Heart right ventricle (tissue), 16 donors: ENCODE measurements at regions not wholly inside any gene's neighbourhood (a gene's known extent, or its start where the extent isn't known, plus 50 kb on each side); places are given as distances from the start of the nearest gene placed in this dataset.

ENCODE experiments used
- ATAC-seq, 8 donors: fragments of 200-7000 bp; cut with Tn5 transposase; one replicate each; pipeline ENCODE4 v1.9.1; 2020; ENCODE audit warnings: mild to moderate bottlenecking in 8 of 8, moderate library complexity in 8 of 8, moderate number of reproducible peaks in 1 of 8
- DNase-seq, 2 donors: peaks; one replicate each; pipeline ENCODE4 v3.0.0-alpha.2; 2020
- H3K27ac ChIP-seq, 10 donors: fragments of 200-600 bp; sonication (generic) in 2 of 10; one replicate each; pipeline versions ENCODE4 v1.5.0 to v1.8.0; 2020 to 2022; ENCODE audit warnings: mild to moderate bottlenecking in 3 of 10
- H3K27me3 ChIP-seq, 7 donors: fragments of 200-600 bp; one replicate each; pipeline ENCODE4 v1.8.0; 2021 to 2022; ENCODE audit warnings: mild to moderate bottlenecking in 2 of 7
- H3K36me3 ChIP-seq, 9 donors: fragments of 200-600 bp; sonication (generic) in 1 of 9; one replicate each; pipeline versions ENCODE4 v1.5.0 to v1.8.0; 2020 to 2022; ENCODE audit warnings: mild to moderate bottlenecking in 2 of 9
- H3K4me1 ChIP-seq, 9 donors: fragments of 200-600 bp; sonication (generic) in 1 of 9; one replicate each; pipeline versions ENCODE4 v1.5.0 to v1.8.0; 2020 to 2022; ENCODE audit warnings: mild to moderate bottlenecking in 4 of 9
- H3K4me3 ChIP-seq, 10 donors: fragments of 200-600 bp; sonication (generic) in 2 of 10; one replicate each; pipeline versions ENCODE4 v1.5.0 to v1.8.0; 2020 to 2022; ENCODE audit warnings: mild to moderate bottlenecking in 7 of 10, moderate library complexity in 2 of 10
- H3K9me3 ChIP-seq, 11 donors: fragments of 200-600 bp in 10 of 11; sonication (generic) in 2 of 11; one replicate each; pipeline versions ENCODE4 v1.5.0 to v1.8.0; 2013 to 2022; ENCODE audit warnings: mild to moderate bottlenecking in 2 of 11, control low read depth in 1 of 11, moderate library complexity in 1 of 11
- CTCF ChIP-seq, 9 donors: fragments of 200-600 bp; sonication (generic) in 2 of 9; IDR thresholded peaks; one replicate each; pipeline versions ENCODE4 v1.5.0 to v1.8.0; 2021 to 2022; ENCODE audit warnings: antibody characterized with exemption in 9 of 9, mild to moderate bottlenecking in 5 of 9, moderate library complexity in 1 of 9
- WGBS, 2 donors: extraction: QIAGEN DNeasy Blood & Tissue Kit; methylation state at CpG; one replicate each; pipeline ENCODE4 v1.1.7; 2013; ENCODE audit warnings: inconsistent platforms in 1 of 2; 5-methylcytosine and 5-hydroxymethylcytosine counted together
- intact Hi-C, 10 donors: fragments of 100-400 bp; cut with DNase I; formaldehyde crosslinking; loops; one replicate each; pipeline versions ENCODE4 v1.11.1 to v1.14.2; 2022
- donor health status: Arrhythmogenic right ventricular cardiomyopathy.
- donor health status: ischemic (EF 13 %, LVEDD 7.1; RV severe dilation, severe dysfunction).
- donor health status: healthy with polysubstance abuse.
- donor health status: DM: no; HTN: yes; CAD: no.
- donor health status: DM: no; HTN: no; CAD: no.
- donor health status: ischemic (EF 25% LVEDD 6.9; RV normal size, moderate dysfunction).
- donor health status: ischemic (EF 25% LVEDD 5.7; RV mildly dilated, moderate dysfunction).
- donor health status: healthy.
- donor health status: DM: yes; HTN: yes; CAD: no.
- donor health status: Ischemic cardiomyopathy.
- donor health status: ischemic (EF 35%, LVEDD 5.7; RV mildly dilated, moderate dysfunction).
- donor health status: nonischemic (EF 11% LVEDD 7.7; RV severe dilation, severe dysfunction).
- donor health status: DM: yes; HTN: yes; CAD: no.
- donor health status: PGD.
- donor health status: ischemic (EF 29% LVEDD 5.4; RV normal size, mild dysfunction).
- donor health status: nonischemic (EF 23%, LVEDD 6.1; RV moderate dilation, normal function).

DNA sequence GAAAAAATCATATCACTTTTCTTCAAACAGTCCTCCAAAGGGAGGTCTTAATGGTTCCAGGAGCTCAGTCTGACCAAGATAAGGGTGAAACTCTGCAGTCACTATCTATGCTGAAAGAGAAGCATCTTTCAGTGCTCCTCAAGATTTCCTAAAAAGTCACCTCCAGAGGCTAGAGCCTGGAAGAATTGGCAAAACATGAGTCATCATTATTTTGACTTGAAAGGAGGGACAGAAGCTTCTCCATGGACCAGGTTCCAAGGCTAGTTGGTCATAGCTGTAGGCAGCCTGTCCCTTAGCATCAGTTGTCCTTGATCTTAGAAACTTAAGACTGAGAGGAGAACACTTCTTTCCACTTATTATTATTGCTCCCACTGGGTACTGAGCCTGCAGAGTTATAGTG lies 219.0 kb upstream of the ASIC2 start:
- no peak for DNase-seq
- H3K4me1 ChIP-seq: no peaks in the 10 kb centered on the region
- intact Hi-C loops: no loop called here
- ATAC-seq: no peak
- TF ChIP-seq CTCF (IDR thresholded peaks at IDR 0.05): no peak
- no peak overlapping the region for H3K4me3 ChIP-seq
- peaks cover 0 to 5% (median 0%) of the 10 kb centered on the region in 11 donors for H3K9me3 ChIP-seq
- peaks cover 0 to 8% (median 4%) of the 10 kb centered on the region in 7 donors for H3K27me3 ChIP-seq
- no peaks in the 10 kb centered on the region for H3K36me3 ChIP-seq
- no peak overlapping the region for H3K27ac ChIP-seq

DNA sequence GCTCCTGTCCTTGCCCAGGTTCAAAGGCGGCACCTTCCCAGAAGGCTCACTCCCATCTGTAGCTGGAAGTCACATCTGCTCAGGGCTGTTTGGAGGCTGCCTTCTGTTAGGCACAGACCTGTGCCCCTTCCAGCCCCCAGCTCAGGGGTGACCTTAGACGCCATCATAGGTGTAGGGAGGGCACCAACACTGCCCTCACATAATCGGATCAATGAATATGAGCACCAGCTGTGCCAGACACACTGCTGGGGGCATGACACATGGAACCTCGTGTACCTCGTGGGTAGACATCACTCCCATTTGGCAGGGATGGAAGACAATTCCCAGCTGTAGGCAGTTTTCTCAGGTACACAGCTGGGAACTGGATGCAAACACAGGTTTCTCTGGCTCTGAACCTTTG lies 220.7 kb upstream of the ASIC2 start:
- Histone ChIP-seq H3K4me1 (no peaks in the 10 kb centered on the region), H3K27ac (no peak overlapping the region), H3K9me3 (peaks cover 0 to 5% (median 0%) of the 10 kb centered on the region in 11 donors), H3K36me3 (no peaks in the 10 kb centered on the region), H3K4me3 (no peak overlapping the region), H3K27me3 (peaks cover 0 to 6% (median 4%) of the 10 kb centered on the region in 7 donors)
- DNase-seq: no peak
- 86 to 87% methylated on average over 5 of the region's 5 CpGs for WGBS, 2 donors
- intact Hi-C loops: no loop called here
- TF ChIP-seq CTCF (IDR thresholded peaks at IDR 0.05): no peak
- no peak for ATAC-seq

DNA sequence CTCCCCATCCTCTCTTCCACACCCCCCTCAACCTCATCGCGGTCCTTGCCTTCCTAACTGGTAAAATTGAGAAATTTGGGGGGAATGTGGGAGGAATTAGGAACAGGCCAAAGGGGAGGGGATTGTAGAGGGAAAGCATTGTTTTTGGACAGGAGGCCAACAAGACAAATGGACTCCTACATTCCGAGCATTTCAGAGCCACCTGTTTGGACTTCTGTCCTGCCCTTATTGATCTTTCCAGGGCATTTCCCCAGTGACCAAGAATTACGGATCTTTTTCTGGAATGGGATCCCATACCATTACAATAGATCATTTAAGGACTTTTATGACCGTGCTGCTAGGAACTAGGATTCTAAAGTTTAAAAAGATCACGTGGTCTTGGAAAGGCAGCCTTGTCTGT lies 221.3 kb upstream of the ASIC2 start:
- H3K9me3 ChIP-seq: peaks cover 0 to 5% (median 0%) of the 10 kb centered on the region in 11 donors
- no peak for ATAC-seq
- no peak for TF ChIP-seq CTCF (IDR thresholded peaks at IDR 0.05)
- no peaks in the 10 kb centered on the region for H3K36me3 ChIP-seq
- 89 to 91% methylated on average over 6 of the region's 6 CpGs for WGBS, 2 donors
- intact Hi-C loops: no loop called here
- H3K27ac ChIP-seq: no peak overlapping the region
- H3K4me3 ChIP-seq: no peak overlapping the region
- no peaks in the 10 kb centered on the region for H3K4me1 ChIP-seq
- peaks cover 0 to 6% (median 0%) of the 10 kb centered on the region in 7 donors for H3K27me3 ChIP-seq
- DNase-seq: no peak

GRCh38 chr17:33515974-33516373 lies 222.9 kb upstream of the ASIC2 start:
- ATAC-seq (no peak), DNase-seq (no peak)
- Histone ChIP-seq H3K4me1 (no peaks in the 10 kb centered on the region), H3K9me3 (peaks cover 0 to 5% (median 0%) of the 10 kb centered on the region in 11 donors), H3K4me3 (no peak overlapping the region), H3K27ac (no peak overlapping the region), H3K36me3 (no peaks in the 10 kb centered on the region), H3K27me3 (peaks cover 0 to 6% (median 0%) of the 10 kb centered on the region in 7 donors)
- no peak for TF ChIP-seq CTCF (IDR thresholded peaks at IDR 0.05)
- 58 to 71% methylated on average over 7 of the region's 7 CpGs for WGBS, 2 donors
- intact Hi-C loops: no loop called here
